HCT116 (cell line): ENCODE measurements at regions not wholly inside any gene's neighbourhood (a gene's known extent, or its start where the extent isn't known, plus 50 kb on each side); places are given as distances from the start of the nearest gene placed in this dataset.

Experiments used
- ATAC-seq: fragments of 200-7000 bp; cut with Tn5 transposase; 2 replicates; pipeline ENCODE4 v1.9.1; 2020; ENCODE audit warnings: mild to moderate bottlenecking, moderate library complexity
- BruUV-seq: library from RNA; stranded (reverse); fragments of 400-500 nt; replicated peaks from 2 replicates; lab custom pipeline; 2021; lab: Mats Ljungman, UMichigan
- CTCF ChIA-PET: fragments of 300-600 bp; sonication (Branson Sonifier 250); formaldehyde crosslinking; loops from one replicate; lab custom pipeline; 2021; ENCODE audit warnings: antibody characterized with exemption; lab: Charles Lee
- POLR2A ChIA-PET: fragments of 300-600, 350-600 bp; sonication (Branson Sonifier 250); formaldehyde crosslinking; loops from one replicate; lab custom pipeline; 2021; ENCODE audit warnings: antibody characterized with exemption; lab: Charles Lee
- RAD21 ChIA-PET, 2 experiments: fragments of 300-600 bp; sonication (Branson Sonifier 250); formaldehyde crosslinking; loops; one replicate each; lab custom pipeline; 2023; ENCODE audit warnings: low total read pairs in 2 of 2; ENCODE audit not compliant: uncharacterized antibody in 2 of 2, unreplicated experiment in 2 of 2, low non-redundant PET in 1 of 2; lab: Charles Lee
- DNase-seq: peaks from one replicate; pipeline ENCODE4 v3.0.0-alpha.2; 2010; ENCODE audit warnings: low read depth, low spot score
- H2AFZ ChIP-seq: fragments of 200-600 bp; shearing (Covaris generic), sonication (generic); 2 replicates; pipeline ENCODE4 v1.6.1; 2017; ENCODE audit warnings: low read depth, mixed run types, mixed read lengths, antibody characterized with exemption, low read length; ENCODE audit not compliant: poor library complexity, severe bottlenecking
- H3K27ac ChIP-seq: 2 replicates; pipeline ENCODE4 v1.5.1; 2012; ENCODE audit warnings: low read depth, low read length
- H3K27me3 ChIP-seq: fragments of 200-600 bp; sonication (generic); 2 replicates; pipeline ENCODE4 v1.6.1; 2016; ENCODE audit warnings: mixed run types, low read length, mixed read lengths; ENCODE audit not compliant: insufficient read depth
- H3K36me3 ChIP-seq, 2 experiments: fragments of 200-500 bp in 1 of 2; fragments of 200-600 bp in 1 of 2; sonication (Bioruptor generic) in 1 of 2; sonication (generic) in 1 of 2; 2 replicates each; pipeline versions ENCODE4 v1.5.1 to v1.6.1; 2014 to 2016; ENCODE audit warnings: low read length in 2 of 2, inconsistent platforms in 1 of 2, mixed read lengths in 1 of 2, mixed run types in 1 of 2; ENCODE audit not compliant: insufficient read depth in 2 of 2, control insufficient read depth in 1 of 2
- H3K4me1 ChIP-seq, 2 experiments: fragments of 200-600 bp in 1 of 2; sonication (generic) in 1 of 2; 2 replicates each; pipeline versions ENCODE4 v1.5.1 to v1.6.1; 2012 to 2017; ENCODE audit warnings: low read length in 2 of 2, inconsistent platforms in 1 of 2, mild to moderate bottlenecking in 1 of 2, mixed read lengths in 1 of 2, mixed run types in 1 of 2, moderate library complexity in 1 of 2; ENCODE audit not compliant: insufficient read depth in 2 of 2, control insufficient read depth in 1 of 2
- H3K4me2 ChIP-seq: fragments of 200-600 bp; sonication (generic); 2 replicates; pipeline ENCODE4 v1.6.1; 2017; ENCODE audit warnings: mixed run types, low read length, mixed read lengths
- H3K4me3 ChIP-seq, 2 experiments: fragments of 200-600 bp in 1 of 2; sonication (generic) in 1 of 2; replicated peaks in 1 of 2; 2 replicates each; pipeline ENCODE4 v1.5.1; 2011 to 2016; ENCODE audit warnings: low read length in 2 of 2, control low read depth in 1 of 2, low read depth in 1 of 2, mild to moderate bottlenecking in 1 of 2, mixed read lengths in 1 of 2, mixed run types in 1 of 2
- H3K79me2 ChIP-seq: fragments of 200-600 bp; sonication (generic); 2 replicates; pipeline ENCODE4 v1.6.1; 2017; ENCODE audit warnings: mild to moderate bottlenecking, mixed run types, low read length, moderate library complexity, mixed read lengths; ENCODE audit not compliant: insufficient read depth
- H3K9ac ChIP-seq: fragments of 200-600 bp; sonication (generic); 2 replicates; pipeline ENCODE4 v1.6.1; 2016; ENCODE audit warnings: low read length, mixed read lengths
- H3K9me2 ChIP-seq: fragments of 200-600 bp; sonication (generic), shearing (Covaris generic); 2 replicates; pipeline ENCODE4 v1.6.1; 2017; ENCODE audit warnings: mixed run types, mild to moderate bottlenecking, moderate library complexity; ENCODE audit not compliant: insufficient read depth
- H3K9me3 ChIP-seq, 2 experiments: fragments of 200-500 bp in 1 of 2; fragments of 200-600 bp in 1 of 2; sonication (Bioruptor generic) in 1 of 2; sonication (generic) in 1 of 2; 2 replicates each; pipeline ENCODE4 v1.6.1; 2014 to 2017; ENCODE audit warnings: low read length in 2 of 2, mixed read lengths in 2 of 2, inconsistent platforms in 1 of 2, low read depth in 1 of 2, mild to moderate bottlenecking in 1 of 2, mixed run types in 1 of 2, moderate library complexity in 1 of 2; ENCODE audit not compliant: control insufficient read depth in 1 of 2, insufficient read depth in 1 of 2
- H4K20me1 ChIP-seq: fragments of 200-600 bp; sonication (generic), shearing (Covaris generic); 2 replicates; pipeline ENCODE4 v1.6.1; 2017; ENCODE audit warnings: mixed run types, mild to moderate bottlenecking, moderate library complexity; ENCODE audit not compliant: insufficient read depth
- CBX3 ChIP-seq: IDR thresholded peaks from 2 replicates; pipeline ENCODE4 v1.6.1; 2012; ENCODE audit warnings: low read depth
- CEBPB ChIP-seq: IDR thresholded peaks from 2 replicates; pipeline ENCODE4 v1.6.1; 2012; ENCODE audit warnings: low read depth
- CTCF ChIP-seq, 3 experiments: fragments of 200-600 bp in 1 of 3; sonication (generic) in 1 of 3; IDR thresholded peaks in 2 of 3; conservative IDR thresholded peaks in 1 of 3; 2 replicates each; pipeline ENCODE4 v1.5.1; 2012 to 2017; ENCODE audit warnings: low read depth in 2 of 3, low read length in 2 of 3, antibody characterized with exemption in 1 of 3, borderline replicate concordance in 1 of 3, control low read depth in 1 of 3, mild to moderate bottlenecking in 1 of 3, mixed read lengths in 1 of 3, mixed run types in 1 of 3, moderate library complexity in 1 of 3; ENCODE audit not compliant: insufficient read depth in 1 of 3
- EGR1 ChIP-seq: IDR thresholded peaks from 2 replicates; pipeline ENCODE4 v1.6.1; 2012; ENCODE audit warnings: low read depth
- ELF1 ChIP-seq: IDR thresholded peaks from 2 replicates; pipeline ENCODE4 v1.6.1; 2012; ENCODE audit warnings: low read depth, borderline replicate concordance
- EZH2phosphoT487 ChIP-seq: fragments of 200-600 bp; IDR thresholded peaks from 2 replicates; pipeline ENCODE4 v1.6.1; 2018; ENCODE audit warnings: antibody characterized with exemption, borderline replicate concordance
- FOSL1 ChIP-seq: IDR thresholded peaks from 2 replicates; pipeline ENCODE4 v1.6.1; 2012; ENCODE audit warnings: low read depth
- JUND ChIP-seq: IDR thresholded peaks from 2 replicates; pipeline ENCODE4 v1.6.1; 2012
- REST ChIP-seq: IDR thresholded peaks from 2 replicates; pipeline ENCODE4 v1.6.1; 2012; ENCODE audit warnings: low read depth
- SIN3A ChIP-seq: IDR thresholded peaks from 2 replicates; pipeline ENCODE4 v1.6.1; 2012; ENCODE audit warnings: low read depth
- SRF ChIP-seq: IDR thresholded peaks from 2 replicates; pipeline ENCODE4 v1.6.1; 2012; ENCODE audit warnings: low read depth
- ZFX ChIP-seq: fragments of 450-650 bp; IDR thresholded peaks from 2 replicates; pipeline ENCODE4 v1.6.1; 2017
- intact Hi-C: fragments of 100-400 bp; cut with micrococcal nuclease; formaldehyde crosslinking; loops from 2 replicates; pipeline ENCODE4 v1.10.0; 2022

- Histone ChIP-seq H3K36me3 (no peaks in the 10 kb centered on the region), H4K20me1 (no peaks in the 10 kb centered on the region), H2AFZ (no peak overlapping the region), H3K9me3 (no peaks in the 10 kb centered on the region), H3K27me3 (no peaks in the 10 kb centered on the region), H3K4me3 (no peak overlapping the region), H3K9ac (no peak overlapping the region), H3K27ac (no peak overlapping the region), H3K9me2 (no peaks in the 10 kb centered on the region), H3K79me2 (no peaks in the 10 kb centered on the region), H3K4me2 (no peak overlapping the region), H3K4me1 (no peaks in the 10 kb centered on the region)
- ChIA-PET RAD21 (no interaction called here), POLR2A (no interaction called here), CTCF (no interaction called here)
- no peak for ATAC-seq
- DNase-seq = no peak
- BruUV-seq = no TSS peak
- intact Hi-C loops = no loop called here
- TF ChIP-seq ZFX = no peak
- no peak for TF ChIP-seq EGR1
- no peak for TF ChIP-seq CEBPB
- TF ChIP-seq FOSL1 = no peak
- no peak for TF ChIP-seq SRF
- no peak for TF ChIP-seq EZH2phosphoT487
- no peak for TF ChIP-seq CBX3
- TF ChIP-seq JUND = no peak
- TF ChIP-seq ELF1 = no peak
- TF ChIP-seq CTCF (IDR thresholded peaks at IDR 0.05 in 2 of 3, conservative IDR thresholded peaks at IDR 0.05 in 1 of 3; ENCODE audit: borderline replicate concordance in 1 of 3, insufficient read depth in 1 of 3, low read depth in 2 of 3, low read length in 2 of 3) = no peak
Observed at GRCh38 chr3:137343283-137343682, 385.5 kb downstream of the IL20RB start.

- H2AFZ ChIP-seq = no peak overlapping the region
- no peak for DNase-seq
- H3K27ac ChIP-seq = no peak overlapping the region
- no peaks in the 10 kb centered on the region for H4K20me1 ChIP-seq
- no peaks in the 10 kb centered on the region for H3K79me2 ChIP-seq
- TF ChIP-seq REST (no peak), SRF (no peak), CTCF (IDR thresholded peaks at IDR 0.05 in 2 of 3, conservative IDR thresholded peaks at IDR 0.05 in 1 of 3; ENCODE audit: borderline replicate concordance in 1 of 3, insufficient read depth in 1 of 3, low read depth in 2 of 3, low read length in 2 of 3) (peak in 2 of 3 experiments; percentile 37 to 41; a peak in 4 of 6 replicates), SIN3A (no peak)
- H3K36me3 ChIP-seq = no peaks in the 10 kb centered on the region
- H3K27me3 ChIP-seq = 0 out of 2 replicates have a peak, but pooled peaks cover 2% of the 10 kb centered on the region
- no peak overlapping the region for H3K4me2 ChIP-seq
- no peaks in the 10 kb centered on the region for H3K4me1 ChIP-seq
- no peaks in the 10 kb centered on the region for H3K9me2 ChIP-seq
- no peak for ATAC-seq
- ChIA-PET POLR2A (no interaction called here), RAD21 (no interaction called here), CTCF (no interaction called here)
- no peak overlapping the region for H3K4me3 ChIP-seq
- no peaks in the 10 kb centered on the region for H3K9me3 ChIP-seq
- H3K9ac ChIP-seq = no peak overlapping the region
- BruUV-seq = no TSS peak
- intact Hi-C loops = no loop called here
Observed at GRCh38 chr3:137347132-137347531, 389.3 kb downstream of the IL20RB start.
